Neural cell (in vitro differentiated cells): ENCODE measurements at regions not wholly inside any gene's neighbourhood (a gene's known extent, or its start where the extent isn't known, plus 50 kb on each side); places are given as distances from the start of the nearest gene placed in this dataset.

ENCODE experiments used
- EZH2 ChIP-seq: fragments of 200-600, 300-800 bp; shearing (Covaris generic), sonication (generic); IDR thresholded peaks from 2 replicates; pipeline ENCODE4 v1.6.1; 2014; ENCODE audit warnings: antibody characterized with exemption, low read length, borderline replicate concordance, mild to moderate bottlenecking; ENCODE audit not compliant: insufficient read depth, poor library complexity, severe bottlenecking
- TF ChIP-seq, protein P1 (sequence below): fragments of 450-650 bp; IDR thresholded peaks from 2 replicates; pipeline ENCODE4 v1.5.1; 2014; ENCODE audit warnings: antibody characterized with exemption, mild to moderate bottlenecking, moderate library complexity; ENCODE audit not compliant: poor library complexity, severe bottlenecking
- TF ChIP-seq, protein P2 (sequence below): IDR thresholded peaks from 2 replicates; pipeline ENCODE4 v1.6.1; 2012; ENCODE audit warnings: borderline replicate concordance

DNA sequence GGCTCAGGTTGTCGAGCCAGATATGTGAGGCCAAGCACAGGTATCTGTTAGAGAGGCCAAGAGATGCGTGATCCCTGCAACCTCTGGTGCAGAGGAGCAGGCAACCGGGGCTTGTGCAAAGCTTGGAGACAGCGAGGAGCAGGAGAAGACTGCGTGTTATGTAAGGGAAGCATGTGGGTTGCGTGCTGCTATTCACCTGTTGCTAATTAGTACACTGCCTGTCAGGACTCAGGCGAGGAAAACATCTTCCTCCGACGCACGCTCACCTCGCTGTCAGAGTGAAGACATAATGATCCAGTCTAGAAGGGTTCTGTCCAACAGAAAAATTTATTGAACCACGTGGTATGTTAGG lies 102.5 kb downstream of the HNRNPLL start:
- TF ChIP-seq, protein P1, sequence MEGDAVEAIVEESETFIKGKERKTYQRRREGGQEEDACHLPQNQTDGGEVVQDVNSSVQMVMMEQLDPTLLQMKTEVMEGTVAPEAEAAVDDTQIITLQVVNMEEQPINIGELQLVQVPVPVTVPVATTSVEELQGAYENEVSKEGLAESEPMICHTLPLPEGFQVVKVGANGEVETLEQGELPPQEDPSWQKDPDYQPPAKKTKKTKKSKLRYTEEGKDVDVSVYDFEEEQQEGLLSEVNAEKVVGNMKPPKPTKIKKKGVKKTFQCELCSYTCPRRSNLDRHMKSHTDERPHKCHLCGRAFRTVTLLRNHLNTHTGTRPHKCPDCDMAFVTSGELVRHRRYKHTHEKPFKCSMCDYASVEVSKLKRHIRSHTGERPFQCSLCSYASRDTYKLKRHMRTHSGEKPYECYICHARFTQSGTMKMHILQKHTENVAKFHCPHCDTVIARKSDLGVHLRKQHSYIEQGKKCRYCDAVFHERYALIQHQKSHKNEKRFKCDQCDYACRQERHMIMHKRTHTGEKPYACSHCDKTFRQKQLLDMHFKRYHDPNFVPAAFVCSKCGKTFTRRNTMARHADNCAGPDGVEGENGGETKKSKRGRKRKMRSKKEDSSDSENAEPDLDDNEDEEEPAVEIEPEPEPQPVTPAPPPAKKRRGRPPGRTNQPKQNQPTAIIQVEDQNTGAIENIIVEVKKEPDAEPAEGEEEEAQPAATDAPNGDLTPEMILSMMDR: no peak
- TF ChIP-seq EZH2: no peak
- TF ChIP-seq, protein P2, sequence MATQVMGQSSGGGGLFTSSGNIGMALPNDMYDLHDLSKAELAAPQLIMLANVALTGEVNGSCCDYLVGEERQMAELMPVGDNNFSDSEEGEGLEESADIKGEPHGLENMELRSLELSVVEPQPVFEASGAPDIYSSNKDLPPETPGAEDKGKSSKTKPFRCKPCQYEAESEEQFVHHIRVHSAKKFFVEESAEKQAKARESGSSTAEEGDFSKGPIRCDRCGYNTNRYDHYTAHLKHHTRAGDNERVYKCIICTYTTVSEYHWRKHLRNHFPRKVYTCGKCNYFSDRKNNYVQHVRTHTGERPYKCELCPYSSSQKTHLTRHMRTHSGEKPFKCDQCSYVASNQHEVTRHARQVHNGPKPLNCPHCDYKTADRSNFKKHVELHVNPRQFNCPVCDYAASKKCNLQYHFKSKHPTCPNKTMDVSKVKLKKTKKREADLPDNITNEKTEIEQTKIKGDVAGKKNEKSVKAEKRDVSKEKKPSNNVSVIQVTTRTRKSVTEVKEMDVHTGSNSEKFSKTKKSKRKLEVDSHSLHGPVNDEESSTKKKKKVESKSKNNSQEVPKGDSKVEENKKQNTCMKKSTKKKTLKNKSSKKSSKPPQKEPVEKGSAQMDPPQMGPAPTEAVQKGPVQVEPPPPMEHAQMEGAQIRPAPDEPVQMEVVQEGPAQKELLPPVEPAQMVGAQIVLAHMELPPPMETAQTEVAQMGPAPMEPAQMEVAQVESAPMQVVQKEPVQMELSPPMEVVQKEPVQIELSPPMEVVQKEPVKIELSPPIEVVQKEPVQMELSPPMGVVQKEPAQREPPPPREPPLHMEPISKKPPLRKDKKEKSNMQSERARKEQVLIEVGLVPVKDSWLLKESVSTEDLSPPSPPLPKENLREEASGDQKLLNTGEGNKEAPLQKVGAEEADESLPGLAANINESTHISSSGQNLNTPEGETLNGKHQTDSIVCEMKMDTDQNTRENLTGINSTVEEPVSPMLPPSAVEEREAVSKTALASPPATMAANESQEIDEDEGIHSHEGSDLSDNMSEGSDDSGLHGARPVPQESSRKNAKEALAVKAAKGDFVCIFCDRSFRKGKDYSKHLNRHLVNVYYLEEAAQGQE: no peak
